Neuronal stem cell (in vitro differentiated cells): ENCODE measurements at regions not wholly inside any gene's neighbourhood (a gene's known extent, or its start where the extent isn't known, plus 50 kb on each side); places are given as distances from the start of the nearest gene placed in this dataset.
A peak's percentile ranks its signal among the peaks of the same experiment; 100 is the strongest.

Source experiments
- DNase-seq: peaks from one replicate; pipeline ENCODE4 v3.0.0-alpha.2; 2013; ENCODE audit warnings: low spot score
- H2AFZ ChIP-seq: one replicate; pipeline ENCODE4 v1.6.1; 2013; ENCODE audit warnings: mild to moderate bottlenecking, low read length, inconsistent platforms
- H2AK5ac ChIP-seq: 2 replicates; pipeline ENCODE4 v1.6.1; 2013; ENCODE audit warnings: low read depth, mild to moderate bottlenecking, inconsistent platforms, low read length, moderate library complexity, mixed read lengths
- H2BK120ac ChIP-seq: 2 replicates; pipeline ENCODE4 v1.6.1; 2013; ENCODE audit warnings: low read depth, mild to moderate bottlenecking, inconsistent platforms, low read length, moderate library complexity, mixed read lengths
- H2BK12ac ChIP-seq: one replicate; pipeline ENCODE4 v1.6.1; 2013; ENCODE audit warnings: low read length, inconsistent platforms
- H2BK15ac ChIP-seq: 2 replicates; pipeline ENCODE4 v1.6.1; 2013; ENCODE audit warnings: mild to moderate bottlenecking, low read length, inconsistent platforms, mixed read lengths
- H2BK5ac ChIP-seq: one replicate; pipeline ENCODE4 v1.6.1; 2013; ENCODE audit warnings: inconsistent platforms, mild to moderate bottlenecking, low read length, moderate library complexity
- H3K14ac ChIP-seq: one replicate; pipeline ENCODE4 v1.6.1; 2013; ENCODE audit warnings: low read length, inconsistent platforms
- H3K18ac ChIP-seq: 2 replicates; pipeline ENCODE4 v1.6.1; 2013; ENCODE audit warnings: low read length, inconsistent platforms
- H3K23ac ChIP-seq: 2 replicates; pipeline ENCODE4 v1.6.1; 2013; ENCODE audit warnings: low read depth, mild to moderate bottlenecking, mixed read lengths, low read length, inconsistent platforms; ENCODE audit not compliant: poor library complexity
- H3K27ac ChIP-seq: replicated peaks from 3 replicates; pipeline ENCODE4 v1.5.1; 2013; ENCODE audit warnings: low read length, inconsistent platforms
- H3K27me3 ChIP-seq, 3 experiments: 2 replicates each; pipeline ENCODE4 v1.6.1; 2013; ENCODE audit warnings: low read length in 3 of 3, mild to moderate bottlenecking in 2 of 3, inconsistent platforms in 1 of 3, low read depth in 1 of 3, mixed read lengths in 1 of 3, moderate library complexity in 1 of 3; ENCODE audit not compliant: control insufficient read depth in 3 of 3, insufficient read depth in 3 of 3
- H3K36me3 ChIP-seq, 2 donors: replicated peaks in 1 of 2; 2 replicates each; pipeline ENCODE4 v1.6.1; 2013; ENCODE audit warnings: low read length in 2 of 2; ENCODE audit not compliant: control insufficient read depth in 2 of 2, insufficient read depth in 2 of 2
- H3K4ac ChIP-seq: 2 replicates; pipeline ENCODE4 v1.6.1; 2013; ENCODE audit warnings: inconsistent platforms, mild to moderate bottlenecking, low read length, moderate library complexity
- H3K4me1 ChIP-seq, 2 donors: 1 replicate in 1 of 2; 2 replicates in 1 of 2; pipeline ENCODE4 v1.6.1; 2013; ENCODE audit warnings: low read length in 2 of 2, low read depth in 1 of 2; ENCODE audit not compliant: control insufficient read depth in 2 of 2, insufficient read depth in 1 of 2
- H3K4me2 ChIP-seq: one replicate; pipeline ENCODE4 v1.6.1; 2013; ENCODE audit warnings: mild to moderate bottlenecking, low read length, inconsistent platforms; ENCODE audit not compliant: insufficient read depth, poor library complexity, severe bottlenecking
- H3K4me3 ChIP-seq, 2 donors: 2 replicates each; pipeline ENCODE4 v1.5.1; 2013; ENCODE audit warnings: low read length in 2 of 2, mild to moderate bottlenecking in 2 of 2, inconsistent platforms in 1 of 2, moderate library complexity in 1 of 2
- H3K79me1 ChIP-seq: one replicate; pipeline ENCODE4 v1.6.1; 2013; ENCODE audit warnings: low read depth, mild to moderate bottlenecking, inconsistent platforms, low read length, moderate library complexity
- H3K9ac ChIP-seq: one replicate; pipeline ENCODE4 v1.6.1; 2013; ENCODE audit warnings: mild to moderate bottlenecking, low read depth, low read length, inconsistent platforms; ENCODE audit not compliant: poor library complexity
- H3K9me3 ChIP-seq, 2 donors: replicated peaks in 1 of 2; 2 replicates each; pipeline versions ENCODE3 to v1.6.1; 2013; ENCODE audit warnings: low read length in 2 of 2, mild to moderate bottlenecking in 2 of 2, inconsistent platforms in 1 of 2, low read depth in 1 of 2, mixed read lengths in 1 of 2, moderate library complexity in 1 of 2; ENCODE audit not compliant: control insufficient read depth in 2 of 2, insufficient read depth in 1 of 2
- H4K8ac ChIP-seq: one replicate; pipeline ENCODE4 v1.6.1; 2013; ENCODE audit warnings: low read depth, mild to moderate bottlenecking, inconsistent platforms, low read length, moderate library complexity
- H4K91ac ChIP-seq: one replicate; pipeline ENCODE4 v1.6.1; 2013; ENCODE audit warnings: low read length, low read depth, mild to moderate bottlenecking, inconsistent platforms; ENCODE audit not compliant: poor library complexity
- WGBS, 2 donors: extraction: QIAGEN DNeasy Blood & Tissue Kit; methylation state at CpG; one replicate each; pipeline ENCODE4 v1.1.7; 2013; ENCODE audit warnings: missing lambda C conversion rate in 2 of 2, mixed read lengths in 1 of 2; ENCODE audit not compliant: insufficient read length in 2 of 2, insufficient replicate concordance in 1 of 2; ENCODE audit errors: extremely low coverage in 2 of 2; 5-methylcytosine and 5-hydroxymethylcytosine counted together

GRCh38 chr20:43365691-43366090, 92.0 kb upstream of the SRSF6 start:
- H3K18ac ChIP-seq = peak overlapping the region; percentile 77
- no peak overlapping the region for H4K8ac ChIP-seq
- no peaks in the 10 kb centered on the region for H3K79me1 ChIP-seq
- H2BK12ac ChIP-seq = no peak overlapping the region
- no peaks in the 10 kb centered on the region for H3K9me3 ChIP-seq
- H2AK5ac ChIP-seq = peak overlapping the region; percentile 2
- H3K27ac ChIP-seq = no peak overlapping the region
- H3K14ac ChIP-seq = no peak overlapping the region
- no peak overlapping the region for H3K4me2 ChIP-seq
- H2BK120ac ChIP-seq = no peak overlapping the region
- no peak overlapping the region for H2AFZ ChIP-seq
- H3K27me3 ChIP-seq = peaks cover 0 to 11% (median 0%) of the 10 kb centered on the region in 3 experiments
- H3K23ac ChIP-seq = no peak overlapping the region
- H2BK5ac ChIP-seq = no peak overlapping the region
- H3K4ac ChIP-seq = no peak overlapping the region
- no peak overlapping the region for H3K9ac ChIP-seq
- H3K4me3 ChIP-seq = no peak overlapping the region
- WGBS, 2 donors = no CpG with 5 or more reads among the region's 10 CpGs
- no peaks in the 10 kb centered on the region for H3K36me3 ChIP-seq
- H3K4me1 ChIP-seq = peaks cover 0 to 9% of the 10 kb centered on the region in 2 donors
- DNase-seq = no peak
- H2BK15ac ChIP-seq = no peak overlapping the region
- no peak overlapping the region for H4K91ac ChIP-seq

GRCh38 chr20:43364001-43364400, 93.7 kb upstream of the SRSF6 start:
- Histone ChIP-seq H2AK5ac (peak overlapping the region; percentile 40), H2AFZ (no peak overlapping the region), H3K4me1 (peaks cover 0 to 9% of the 10 kb centered on the region in 2 donors), H2BK120ac (no peak overlapping the region), H4K91ac (no peak overlapping the region), H3K9ac (no peak overlapping the region), H3K4me2 (no peak overlapping the region), H3K23ac (no peak overlapping the region), H2BK12ac (no peak overlapping the region), H3K36me3 (no peaks in the 10 kb centered on the region), H3K27me3 (peaks cover 0 to 11% (median 0%) of the 10 kb centered on the region in 3 experiments), H4K8ac (no peak overlapping the region), H3K9me3 (no peaks in the 10 kb centered on the region), H2BK5ac (peak overlapping the region; percentile 30), H3K18ac (peak overlapping the region; percentile 42), H3K79me1 (no peaks in the 10 kb centered on the region), H3K27ac (no peak overlapping the region), H3K4me3 (no peak overlapping the region), H3K14ac (no peak overlapping the region), H2BK15ac (no peak overlapping the region), H3K4ac (no peak overlapping the region)
- no CpG with 5 or more reads among the region's 8 CpGs for WGBS, 2 donors
- DNase-seq = no peak

- H3K79me1 ChIP-seq = no peaks in the 10 kb centered on the region
- peaks cover 0 to 2% of the 10 kb centered on the region in 2 donors for H3K9me3 ChIP-seq
- no peak overlapping the region for H3K4me2 ChIP-seq
- H3K4me3 ChIP-seq = no peak overlapping the region
- no peaks in the 10 kb centered on the region for H3K36me3 ChIP-seq
- no peak overlapping the region for H3K27ac ChIP-seq
- no peak overlapping the region for H4K8ac ChIP-seq
- H4K91ac ChIP-seq = no peak overlapping the region
- H2BK5ac ChIP-seq = peak overlapping the region; percentile 30
- DNase-seq = no peak
- no peak overlapping the region for H3K14ac ChIP-seq
- H2BK12ac ChIP-seq = no peak overlapping the region
- no peak overlapping the region for H3K9ac ChIP-seq
- peaks cover 0 to 11% (median 0%) of the 10 kb centered on the region in 3 experiments for H3K27me3 ChIP-seq
- H3K23ac ChIP-seq = no peak overlapping the region
- H2BK15ac ChIP-seq = no peak overlapping the region
- H2BK120ac ChIP-seq = no peak overlapping the region
- peak overlapping the region; percentile 23 for H3K18ac ChIP-seq
- no peak overlapping the region for H3K4ac ChIP-seq
- no CpG with 5 or more reads among the region's 13 CpGs for WGBS, 2 donors
- peak overlapping the region; percentile 17 for H2AK5ac ChIP-seq
- H2AFZ ChIP-seq = no peak overlapping the region
- peaks cover 0 to 9% of the 10 kb centered on the region in 2 donors for H3K4me1 ChIP-seq
These were observed 94.2 kb upstream of the SRSF6 start for GRCh38 chr20:43363506-43363905.

- no peaks in the 10 kb centered on the region for H3K79me1 ChIP-seq
- no peak overlapping the region for H3K23ac ChIP-seq
- H3K9me3 ChIP-seq = peaks cover 0 to 2% of the 10 kb centered on the region in 2 donors
- H2BK15ac ChIP-seq = no peak overlapping the region
- no peak overlapping the region for H3K4me3 ChIP-seq
- H3K14ac ChIP-seq = no peak overlapping the region
- H2BK5ac ChIP-seq = no peak overlapping the region
- no peak overlapping the region for H2BK120ac ChIP-seq
- peaks cover 0 to 8% (median 0%) of the 10 kb centered on the region in 3 experiments for H3K27me3 ChIP-seq
- no peak overlapping the region for H4K91ac ChIP-seq
- DNase-seq = no peak
- H2BK12ac ChIP-seq = no peak overlapping the region
- no peak overlapping the region for H2AFZ ChIP-seq
- no peak overlapping the region for H2AK5ac ChIP-seq
- no peak overlapping the region for H3K18ac ChIP-seq
- H3K36me3 ChIP-seq = no peaks in the 10 kb centered on the region
- no peak overlapping the region for H3K4ac ChIP-seq
- no peak overlapping the region for H3K9ac ChIP-seq
- H3K4me2 ChIP-seq = no peak overlapping the region
- no peak overlapping the region for H4K8ac ChIP-seq
- H3K27ac ChIP-seq = no peak overlapping the region
- no CpG with 5 or more reads among the region's 4 CpGs for WGBS, 2 donors
- H3K4me1 ChIP-seq = peaks cover 0 to 9% of the 10 kb centered on the region in 2 donors
These were observed 96.2 kb upstream of the SRSF6 start for GRCh38 chr20:43361526-43361925.
